Epithelial cell of esophagus (primary cell): ENCODE measurements at regions not wholly inside any gene's neighbourhood (a gene's known extent, or its start where the extent isn't known, plus 50 kb on each side); places are given as distances from the start of the nearest gene placed in this dataset.

ENCODE experiments used
- DNase-seq: peaks from one replicate; pipeline ENCODE4 v3.0.0; 2010; ENCODE audit warnings: low read depth
- H3K4me3 ChIP-seq: 2 replicates; pipeline ENCODE4 v1.5.1; 2011; ENCODE audit warnings: mild to moderate bottlenecking, low read length, control low read depth
- CTCF ChIP-seq: IDR thresholded peaks from 2 replicates; pipeline ENCODE4 v1.5.1; 2011; ENCODE audit warnings: low read depth, mild to moderate bottlenecking, low read length, control low read depth, inconsistent platforms; ENCODE audit not compliant: insufficient read depth; ENCODE audit errors: missing control alignments

- no peak for DNase-seq
- TF ChIP-seq CTCF = no peak
- no peak overlapping the region for H3K4me3 ChIP-seq
These were observed 194.1 kb upstream of the GRIK2 start for GRCh38 chr6:101199441-101199840.

- peak; percentile 8 for DNase-seq
- no peak for TF ChIP-seq CTCF
- no peak overlapping the region for H3K4me3 ChIP-seq
These were observed 190.6 kb upstream of the GRIK2 start for GRCh38 chr6:101202867-101203374.

- no peak overlapping the region for H3K4me3 ChIP-seq
- TF ChIP-seq CTCF = no peak
- no peak for DNase-seq
These were observed 189.8 kb upstream of the GRIK2 start for GRCh38 chr6:101203664-101204063.

- H3K4me3 ChIP-seq = no peak overlapping the region
- no peak for DNase-seq
- no peak for TF ChIP-seq CTCF
These were observed 185.4 kb upstream of the GRIK2 start for GRCh38 chr6:101208152-101208551.

GRCh38 chr6:101212640-101213039, 180.9 kb upstream of the GRIK2 start:
- H3K4me3 ChIP-seq = no peak overlapping the region
- no peak for TF ChIP-seq CTCF
- no peak for DNase-seq

- no peak for TF ChIP-seq CTCF
- H3K4me3 ChIP-seq = no peak overlapping the region
- peak; percentile 17 for DNase-seq
These were observed 171.5 kb upstream of the GRIK2 start for GRCh38 chr6:101222007-101222406.

GRCh38 chr6:101224751-101225150, 168.8 kb upstream of the GRIK2 start:
- no peak for TF ChIP-seq CTCF
- H3K4me3 ChIP-seq = no peak overlapping the region
- DNase-seq = no peak
